Liver (tissue), 3 donors: ENCODE measurements at regions not wholly inside any gene's neighbourhood (a gene's known extent, or its start where the extent isn't known, plus 50 kb on each side); places are given as distances from the start of the nearest gene placed in this dataset.

ENCODE experiments used
- SP1 ChIP-seq: IDR thresholded peaks from 2 replicates; pipeline ENCODE4 v1.6.1; 2018; ENCODE audit warnings: antibody characterized with exemption, mild to moderate bottlenecking
- TAF1 ChIP-seq: conservative IDR thresholded peaks from 2 replicates; pipeline ENCODE4 v1.6.1; 2016; ENCODE audit warnings: antibody characterized with exemption, mild to moderate bottlenecking
- YY1 ChIP-seq: IDR thresholded peaks from 2 replicates; pipeline ENCODE4 v1.6.1; 2016; ENCODE audit warnings: antibody characterized with exemption, mild to moderate bottlenecking
- ZBTB33 ChIP-seq: IDR thresholded peaks from 2 replicates; pipeline ENCODE4 v1.6.1; 2016; ENCODE audit warnings: antibody characterized with exemption
- TF ChIP-seq, protein P1 (sequence below): fragments of 150-350 bp; IDR thresholded peaks from 2 replicates; pipeline ENCODE4 v1.5.1; 2017; ENCODE audit warnings: improper control_type of control experiment, low read depth, low read length; ENCODE audit not compliant: missing input control
- donor health status: healthy.
- donor health status: healthy.

DNA sequence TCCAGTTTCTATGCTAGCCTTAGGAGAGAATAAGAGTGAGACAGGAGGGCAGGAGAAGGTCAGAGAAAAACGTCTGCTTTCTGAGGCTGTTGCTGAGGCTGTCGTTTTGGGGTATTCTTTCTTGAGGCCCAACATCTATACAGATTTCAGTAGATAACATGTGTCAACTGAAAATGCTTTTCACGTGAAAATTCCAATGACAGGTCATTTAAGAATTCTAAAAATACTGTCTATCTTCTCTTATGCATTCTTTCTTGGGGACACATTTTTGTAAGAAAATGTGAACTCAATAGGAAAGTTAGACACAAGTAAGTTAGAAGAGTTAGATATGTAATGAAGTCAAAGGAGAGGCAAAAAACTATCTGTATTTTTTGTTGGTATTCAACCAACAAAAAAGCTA is 150.8 kb downstream of the TGFB2 start:
- TF ChIP-seq, protein P1, sequence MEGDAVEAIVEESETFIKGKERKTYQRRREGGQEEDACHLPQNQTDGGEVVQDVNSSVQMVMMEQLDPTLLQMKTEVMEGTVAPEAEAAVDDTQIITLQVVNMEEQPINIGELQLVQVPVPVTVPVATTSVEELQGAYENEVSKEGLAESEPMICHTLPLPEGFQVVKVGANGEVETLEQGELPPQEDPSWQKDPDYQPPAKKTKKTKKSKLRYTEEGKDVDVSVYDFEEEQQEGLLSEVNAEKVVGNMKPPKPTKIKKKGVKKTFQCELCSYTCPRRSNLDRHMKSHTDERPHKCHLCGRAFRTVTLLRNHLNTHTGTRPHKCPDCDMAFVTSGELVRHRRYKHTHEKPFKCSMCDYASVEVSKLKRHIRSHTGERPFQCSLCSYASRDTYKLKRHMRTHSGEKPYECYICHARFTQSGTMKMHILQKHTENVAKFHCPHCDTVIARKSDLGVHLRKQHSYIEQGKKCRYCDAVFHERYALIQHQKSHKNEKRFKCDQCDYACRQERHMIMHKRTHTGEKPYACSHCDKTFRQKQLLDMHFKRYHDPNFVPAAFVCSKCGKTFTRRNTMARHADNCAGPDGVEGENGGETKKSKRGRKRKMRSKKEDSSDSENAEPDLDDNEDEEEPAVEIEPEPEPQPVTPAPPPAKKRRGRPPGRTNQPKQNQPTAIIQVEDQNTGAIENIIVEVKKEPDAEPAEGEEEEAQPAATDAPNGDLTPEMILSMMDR = no peak
- TF ChIP-seq TAF1 (no peak), YY1 (no peak), SP1 (no peak), ZBTB33 (no peak)
